GM12891 (cell line): ENCODE measurements at regions not wholly inside any gene's neighbourhood (a gene's known extent, or its start where the extent isn't known, plus 50 kb on each side); places are given as distances from the start of the nearest gene placed in this dataset.

ENCODE experiments used
- POLR2A ChIP-seq: IDR thresholded peaks from 2 replicates; pipeline ENCODE4 v1.6.1; 2011; ENCODE audit warnings: low read depth, low read length, control low read depth
- POLR2AphosphoS5 ChIP-seq: IDR thresholded peaks from 2 replicates; pipeline ENCODE4 v1.6.1; 2011; ENCODE audit warnings: low read depth, low read length, control low read depth

DNA sequence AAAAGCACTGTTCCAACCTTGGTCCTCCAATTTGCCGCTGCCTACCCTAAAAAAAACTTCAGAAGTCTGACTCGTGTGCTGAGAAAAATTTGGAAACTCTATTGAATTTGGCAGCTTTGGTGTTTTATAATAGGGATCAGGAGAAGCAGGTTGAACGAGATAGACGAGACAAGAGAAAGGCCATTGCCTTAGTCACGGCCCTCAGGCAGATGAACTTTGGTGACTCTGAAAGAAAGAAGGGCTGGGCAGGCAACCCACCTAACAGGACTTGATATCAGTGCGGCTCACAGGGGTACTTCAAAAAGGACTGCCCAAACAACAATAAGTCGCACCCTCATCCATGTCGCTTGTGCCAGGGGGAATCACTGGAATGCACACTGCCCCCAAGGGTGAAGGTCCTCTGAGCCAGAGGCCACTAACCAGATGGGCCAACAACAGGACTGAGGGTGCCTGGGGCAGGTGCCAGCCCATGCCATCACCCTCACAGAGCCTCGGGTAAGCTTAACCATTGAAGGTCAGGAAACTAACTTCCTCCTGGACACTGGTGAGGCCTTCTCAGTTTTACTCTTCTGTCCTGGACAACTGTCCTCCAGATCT, 102.5 kb upstream of the SSTR1 start:
- TF ChIP-seq POLR2AphosphoS5 (no peak), POLR2A (no peak)
